NCI-H82 (cell line): ENCODE measurements at regions not wholly inside any gene's neighbourhood (a gene's known extent, or its start where the extent isn't known, plus 50 kb on each side); places are given as distances from the start of the nearest gene placed in this dataset.

Experiments
- DNase-seq: peaks from one replicate; lab custom pipeline; 2025; lab: John Stamatoyannopoulos, UW

DNA sequence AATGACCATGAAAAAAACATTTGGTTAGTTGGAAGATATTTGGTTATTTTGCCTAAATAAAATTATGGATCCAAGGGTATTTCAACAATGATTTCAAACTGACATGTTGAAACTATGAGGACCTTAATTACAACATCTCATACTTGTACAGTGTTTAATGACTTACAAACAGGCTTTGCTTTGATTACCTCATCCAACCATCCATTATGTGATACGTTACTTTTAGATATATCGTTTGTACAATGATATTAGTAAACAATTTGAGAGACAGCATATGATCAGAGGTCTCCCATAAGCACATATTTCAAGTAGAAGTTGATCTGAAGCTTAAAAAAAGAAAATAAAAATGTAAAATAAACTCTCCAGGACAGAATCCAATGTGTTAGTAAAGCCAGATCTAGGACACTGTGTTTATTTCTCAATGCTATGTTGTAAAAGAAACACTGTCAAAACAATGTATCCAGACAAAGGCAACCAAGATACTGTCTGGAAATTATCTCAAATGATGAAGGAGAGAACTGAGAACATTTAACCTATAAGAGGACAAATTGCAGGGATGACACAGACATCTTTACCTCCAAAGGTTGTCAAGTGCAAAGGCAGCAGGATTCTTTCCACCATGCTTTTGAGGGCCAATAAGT, 116.0 kb upstream of the TARS1 start:
- DNase-seq = no peak

- no peak for DNase-seq
Observed at GRCh38 chr5:33328818-33329217, 111.9 kb upstream of the TARS1 start.

- no peak for DNase-seq
Observed at GRCh38 chr5:33329891-33330290, 110.9 kb upstream of the TARS1 start.

DNA sequence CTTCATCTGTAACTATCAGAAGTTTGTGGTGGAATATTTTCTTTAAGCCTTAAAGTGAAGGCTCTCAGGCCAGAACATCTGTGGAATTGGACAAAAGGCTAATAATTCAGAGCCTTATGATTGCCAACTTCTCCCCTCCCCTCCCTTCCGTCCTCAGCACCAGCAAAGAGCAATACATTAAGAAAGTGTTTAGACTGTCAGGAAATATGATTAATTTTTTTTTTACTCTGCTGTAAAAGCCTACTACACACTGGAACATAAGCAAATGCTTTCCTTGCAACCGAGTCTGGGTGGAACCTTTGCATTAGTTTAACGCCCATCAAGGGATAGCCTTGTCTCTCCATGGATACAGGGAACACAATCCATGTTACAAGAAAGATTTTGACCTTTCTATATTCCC, 110.3 kb upstream of the TARS1 start:
- no peak for DNase-seq

- no peak for DNase-seq
Observed at GRCh38 chr5:33330992-33331391, 109.8 kb upstream of the TARS1 start.

- DNase-seq = no peak
Observed at GRCh38 chr5:33332804-33333203, 108.0 kb upstream of the TARS1 start.

GRCh38 chr5:33334829-33335228, 105.9 kb upstream of the TARS1 start:
- no peak for DNase-seq

DNA sequence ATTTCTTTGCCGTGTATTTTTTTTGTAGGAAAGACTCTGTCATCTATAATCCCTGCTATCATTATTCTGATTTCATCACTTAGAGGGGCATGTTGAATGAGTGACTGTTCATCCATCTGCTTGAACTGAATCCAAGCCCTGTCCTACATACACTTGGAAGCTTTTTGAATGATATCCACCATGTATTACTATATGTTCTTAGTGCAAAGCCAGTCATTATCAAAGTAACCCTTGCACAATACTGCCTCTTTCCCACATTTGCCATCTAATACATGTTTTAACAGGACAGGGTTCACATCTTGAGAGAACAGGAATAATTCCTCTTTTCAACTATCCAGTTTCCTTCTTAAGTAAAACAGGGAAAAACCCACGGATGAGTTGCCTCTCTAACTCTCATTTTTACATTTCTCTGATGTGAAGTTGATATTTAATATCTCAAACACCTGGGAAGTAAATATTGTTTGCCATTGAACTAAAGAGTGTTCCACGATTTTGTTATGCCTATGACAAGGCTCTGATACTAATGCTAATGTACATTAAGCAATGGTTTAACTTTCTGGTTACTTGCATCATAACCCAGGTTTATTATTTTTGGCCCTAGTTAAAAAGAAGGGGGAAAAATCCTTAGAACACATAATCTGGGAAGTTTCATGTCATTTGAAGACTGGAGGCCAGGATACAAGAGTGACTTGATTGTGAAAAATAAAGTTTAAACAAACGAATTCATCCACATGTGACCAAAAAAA, 103.7 kb upstream of the TARS1 start:
- no peak for DNase-seq

- no peak for DNase-seq
Observed at GRCh38 chr5:33337637-33337992, 103.2 kb upstream of the TARS1 start.

- no peak for DNase-seq
Observed at GRCh38 chr5:33338336-33339110, 102.2 kb upstream of the TARS1 start.

DNA sequence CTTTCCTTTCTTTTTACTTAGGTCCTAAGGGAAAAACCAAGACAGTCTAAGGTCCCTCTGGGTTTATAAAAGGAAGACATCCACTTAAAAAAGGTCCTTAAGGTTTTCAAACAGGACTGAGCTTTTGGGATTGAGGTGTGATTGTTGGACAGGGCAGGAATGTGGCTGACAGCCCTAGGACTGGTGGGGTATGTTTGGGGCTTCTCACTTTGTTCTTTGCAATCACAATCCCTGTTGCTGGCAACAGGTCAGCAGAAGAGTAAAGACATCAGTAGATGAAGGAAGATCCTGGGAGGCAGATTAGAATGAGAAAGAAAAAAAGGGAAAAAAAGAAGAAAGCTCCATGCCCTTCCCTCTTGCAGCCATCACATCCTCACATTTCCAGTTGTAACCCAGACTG, 101.4 kb upstream of the TARS1 start:
- no peak for DNase-seq

GRCh38 chr5:33340195-33340594, 100.6 kb upstream of the TARS1 start:
- no peak for DNase-seq

DNA sequence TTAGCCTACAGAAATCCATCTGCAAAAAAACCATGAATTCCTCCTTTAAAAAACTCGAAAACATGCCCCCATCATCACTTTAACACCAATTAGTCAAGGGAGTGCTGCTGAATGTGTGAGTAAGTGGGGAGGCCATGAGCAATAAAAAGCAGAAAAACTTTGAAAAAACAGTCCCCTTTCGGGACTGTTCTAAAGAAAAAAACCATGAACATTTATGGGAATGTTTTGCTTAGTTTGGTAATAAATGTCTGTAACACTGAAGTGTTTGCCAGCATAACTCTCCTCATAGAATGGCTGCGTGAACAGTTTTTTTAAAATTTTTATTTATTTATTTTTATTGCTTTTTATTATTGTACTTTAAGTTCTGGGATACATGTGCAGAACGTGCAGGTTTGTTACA, 99.4 kb upstream of the TARS1 start:
- no peak for DNase-seq

GRCh38 chr5:33343676-33344327, 97.0 kb upstream of the TARS1 start:
- DNase-seq = no peak

DNA sequence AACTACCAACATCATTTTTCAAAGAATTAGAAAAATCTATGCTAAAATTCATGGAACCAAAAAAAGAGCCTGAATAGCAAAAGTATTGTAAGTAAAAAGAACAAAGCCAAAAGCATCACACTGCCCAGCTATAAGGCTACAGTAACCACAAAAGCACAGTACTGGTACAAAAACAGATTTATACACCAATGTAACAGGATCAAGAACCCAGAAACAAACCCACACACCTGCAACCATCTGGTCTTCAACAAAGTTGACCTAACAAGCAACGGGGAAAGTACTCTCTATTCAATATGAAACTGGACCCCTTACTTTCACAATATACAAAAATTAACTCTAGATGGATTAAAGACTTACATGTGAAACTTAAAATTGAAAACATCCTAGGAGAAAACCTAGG, 94.2 kb upstream of the TARS1 start:
- DNase-seq = no peak

GRCh38 chr5:33361781-33362180, 79.0 kb upstream of the TARS1 start:
- DNase-seq = no peak

DNA sequence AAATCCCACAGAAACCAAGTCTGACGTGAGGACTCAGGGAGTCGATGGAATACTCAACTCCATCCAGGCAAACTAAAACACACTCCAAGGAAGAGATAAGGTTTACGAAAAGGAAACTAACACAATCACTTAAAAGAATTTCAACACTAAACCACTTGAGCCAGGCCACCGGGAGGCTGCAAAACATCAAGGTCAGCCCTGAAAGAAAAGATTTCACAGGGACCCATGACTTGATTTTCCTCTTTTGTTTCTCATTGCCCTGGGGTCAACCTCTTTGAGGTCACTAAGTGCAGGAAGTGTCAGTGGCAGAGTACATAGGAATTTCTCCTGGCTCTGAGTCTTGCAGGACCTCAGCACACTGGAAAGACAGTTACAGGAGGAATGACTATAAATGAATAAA, 77.8 kb upstream of the TARS1 start:
- no peak for DNase-seq

DNA sequence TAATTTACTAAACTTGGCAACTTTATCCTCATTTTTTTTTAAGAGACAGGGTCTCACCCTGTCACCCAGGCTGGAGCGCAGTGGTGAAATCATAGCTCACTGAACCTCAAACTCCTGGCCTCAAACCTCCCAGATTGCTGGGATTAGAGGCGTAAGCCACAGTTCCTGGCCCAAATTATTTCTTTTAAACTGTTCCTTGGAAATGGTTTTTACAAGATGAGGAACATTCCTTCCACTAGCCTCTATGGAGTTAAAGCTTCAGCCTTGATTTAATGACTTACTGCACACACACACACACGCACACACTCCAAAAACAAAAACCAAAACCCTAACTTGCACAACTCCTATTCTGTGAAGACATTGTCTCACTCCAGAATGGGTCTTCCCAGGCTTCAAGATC, 77.2 kb upstream of the TARS1 start:
- DNase-seq = no peak

DNA sequence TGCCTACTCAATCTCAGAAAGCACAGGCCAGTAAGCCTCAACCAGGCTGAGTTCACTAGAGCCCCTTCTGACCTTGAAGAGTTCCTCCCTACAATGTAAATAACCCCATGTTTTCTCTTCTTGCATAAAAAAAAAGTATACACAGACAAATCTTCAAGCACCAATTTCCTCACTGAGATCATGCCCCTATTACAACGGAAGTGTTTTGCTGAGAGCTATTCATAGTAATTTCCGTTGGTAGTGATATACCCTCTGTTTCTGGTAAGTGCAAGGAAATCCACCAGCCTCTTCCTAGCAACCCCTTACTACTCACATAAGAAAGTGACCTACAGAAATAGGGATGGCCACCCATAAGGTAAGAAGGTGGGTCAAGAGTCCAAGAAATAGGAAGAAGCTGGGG, 76.4 kb upstream of the TARS1 start:
- DNase-seq = no peak

DNA sequence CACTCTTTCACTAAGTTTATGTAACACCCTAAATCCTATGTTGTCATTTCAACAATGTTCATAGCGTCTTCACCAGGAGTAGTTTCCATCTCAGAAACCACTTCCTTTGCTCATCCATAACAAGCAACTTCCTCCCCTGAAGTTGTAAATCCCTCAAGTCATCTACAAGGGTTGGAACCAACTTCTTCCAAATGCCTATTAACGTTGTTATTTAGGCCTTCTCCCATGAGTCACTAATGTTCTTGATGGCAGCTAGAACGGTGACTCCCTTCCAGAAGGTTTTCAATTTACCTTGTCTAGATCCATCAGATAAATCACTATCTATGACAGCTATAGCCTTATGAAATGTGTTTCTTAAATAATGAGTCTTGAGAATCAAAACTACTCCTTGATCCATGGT, 73.3 kb upstream of the TARS1 start:
- no peak for DNase-seq

DNA sequence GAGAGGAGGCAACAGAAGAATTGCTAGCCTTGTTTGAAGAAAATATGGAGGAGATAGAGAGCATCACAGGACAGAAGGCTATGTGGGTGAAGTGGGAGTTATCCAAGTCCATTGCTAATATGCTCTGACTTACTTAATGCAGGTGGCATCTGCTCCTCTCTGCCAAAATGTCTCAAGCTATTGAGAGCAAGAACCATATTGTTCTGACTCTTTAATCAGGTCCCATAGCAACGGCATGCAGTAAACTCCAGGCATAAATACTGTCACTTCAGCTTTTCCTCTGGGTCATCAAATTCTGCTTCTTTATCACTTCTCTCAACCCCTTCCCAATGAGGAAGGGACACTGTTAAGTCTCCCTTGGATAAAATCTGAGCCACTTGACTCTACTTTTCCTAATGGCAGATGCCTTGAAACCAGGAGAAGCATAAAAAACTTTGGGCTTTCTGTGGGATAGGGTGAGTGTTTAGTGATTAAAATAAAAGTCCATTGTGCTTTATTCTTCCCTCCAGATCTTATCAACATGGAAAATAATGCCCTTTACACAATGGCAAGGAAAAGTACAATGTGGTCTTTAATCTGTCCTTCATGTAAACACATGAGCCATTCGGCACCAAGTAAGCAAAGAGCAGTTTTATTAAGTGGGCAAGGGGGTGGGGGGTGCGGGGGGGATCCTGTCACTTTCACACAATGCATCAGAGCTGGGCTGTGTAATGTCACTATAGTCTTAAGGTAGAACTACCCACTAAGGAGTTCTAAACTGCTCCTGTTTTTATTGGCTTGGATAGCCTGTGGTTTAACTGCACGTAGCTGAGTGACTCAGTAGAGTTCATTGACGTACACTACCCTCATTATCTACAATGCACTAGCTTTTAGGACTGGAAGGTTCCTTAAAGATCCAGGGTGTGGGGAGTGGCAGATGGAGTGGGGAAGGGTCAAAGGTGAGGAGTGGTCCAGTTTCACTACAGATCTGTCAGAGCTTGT, 71.0 kb upstream of the TARS1 start:
- DNase-seq = no peak

GRCh38 chr5:33370466-33370859, 70.3 kb upstream of the TARS1 start:
- DNase-seq = no peak
